ENCODE measurements at regions not wholly inside any gene's neighbourhood (a gene's known extent, or its start where the extent isn't known, plus 50 kb on each side); places are given as distances from the start of the nearest gene placed in this dataset.

DNA sequence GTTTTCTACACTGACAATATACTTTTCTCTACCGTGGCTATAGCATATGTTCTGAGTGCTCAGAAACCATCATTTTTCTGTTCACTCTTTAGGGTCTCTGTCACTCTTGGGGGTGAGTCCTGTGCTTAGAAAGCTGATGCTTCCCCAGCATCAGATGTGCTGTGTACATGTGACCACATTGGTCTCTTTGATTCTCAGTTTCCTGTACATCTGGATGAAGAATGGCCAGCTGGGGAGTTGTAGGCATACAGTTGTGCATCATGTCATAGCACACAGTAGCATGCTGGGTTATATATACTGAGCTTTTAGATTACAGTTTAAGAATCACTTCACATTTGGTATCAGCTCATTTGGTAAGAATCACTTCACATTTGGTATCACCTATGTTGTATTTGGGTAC is 238.6 kb upstream of the PREP start:
- TF ChIP-seq, protein P1, sequence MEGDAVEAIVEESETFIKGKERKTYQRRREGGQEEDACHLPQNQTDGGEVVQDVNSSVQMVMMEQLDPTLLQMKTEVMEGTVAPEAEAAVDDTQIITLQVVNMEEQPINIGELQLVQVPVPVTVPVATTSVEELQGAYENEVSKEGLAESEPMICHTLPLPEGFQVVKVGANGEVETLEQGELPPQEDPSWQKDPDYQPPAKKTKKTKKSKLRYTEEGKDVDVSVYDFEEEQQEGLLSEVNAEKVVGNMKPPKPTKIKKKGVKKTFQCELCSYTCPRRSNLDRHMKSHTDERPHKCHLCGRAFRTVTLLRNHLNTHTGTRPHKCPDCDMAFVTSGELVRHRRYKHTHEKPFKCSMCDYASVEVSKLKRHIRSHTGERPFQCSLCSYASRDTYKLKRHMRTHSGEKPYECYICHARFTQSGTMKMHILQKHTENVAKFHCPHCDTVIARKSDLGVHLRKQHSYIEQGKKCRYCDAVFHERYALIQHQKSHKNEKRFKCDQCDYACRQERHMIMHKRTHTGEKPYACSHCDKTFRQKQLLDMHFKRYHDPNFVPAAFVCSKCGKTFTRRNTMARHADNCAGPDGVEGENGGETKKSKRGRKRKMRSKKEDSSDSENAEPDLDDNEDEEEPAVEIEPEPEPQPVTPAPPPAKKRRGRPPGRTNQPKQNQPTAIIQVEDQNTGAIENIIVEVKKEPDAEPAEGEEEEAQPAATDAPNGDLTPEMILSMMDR (IDR thresholded peaks at IDR 0.05) = no peak

DNA sequence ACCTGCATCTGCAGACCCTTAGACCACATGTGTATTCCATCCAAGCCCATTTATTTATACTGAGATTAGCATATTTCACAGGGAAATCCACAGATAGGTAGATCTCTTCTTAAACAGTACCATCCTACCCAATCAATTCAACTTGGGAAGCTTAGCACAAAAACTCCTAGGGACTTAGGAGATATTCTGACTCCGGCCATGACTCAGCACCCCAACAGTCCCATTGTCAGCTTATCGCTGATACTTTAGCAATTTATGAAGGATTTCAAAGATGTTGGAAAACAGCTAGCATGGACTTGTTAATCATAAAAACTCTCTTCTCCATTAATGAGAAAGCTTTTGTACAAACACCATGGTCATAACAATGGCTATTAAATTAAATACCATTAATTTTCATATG is 236.2 kb upstream of the PREP start:
- Histone ChIP-seq H3K27me3 (no peaks in the 10 kb centered on the region), H3K4me3 (ENCODE audit: low read depth in 1 of 2, low read length in 1 of 2) (no peak overlapping the region), H3K4me1 (ENCODE audit: control insufficient read depth in 1 of 2, insufficient read depth in 1 of 2, low read depth in 1 of 2, low read length in 1 of 2) (no peaks in the 10 kb centered on the region), H3K36me3 (no peaks in the 10 kb centered on the region), H3K27ac (no peak overlapping the region), H3K9me3 (no peaks in the 10 kb centered on the region)
- TF ChIP-seq, protein P1 (IDR thresholded peaks at IDR 0.05) = no peak

More for the DNA sequence above, 238.6 kb upstream of the PREP start:
- Histone ChIP-seq H3K9me3 (no peaks in the 10 kb centered on the region), H3K4me1 (ENCODE audit: control insufficient read depth in 1 of 2, insufficient read depth in 1 of 2, low read depth in 1 of 2, low read length in 1 of 2) (no peaks in the 10 kb centered on the region), H3K27ac (no peak overlapping the region), H3K36me3 (no peaks in the 10 kb centered on the region), H3K4me3 (ENCODE audit: low read depth in 1 of 2, low read length in 1 of 2) (no peak overlapping the region), H3K27me3 (no peaks in the 10 kb centered on the region)

DNA sequence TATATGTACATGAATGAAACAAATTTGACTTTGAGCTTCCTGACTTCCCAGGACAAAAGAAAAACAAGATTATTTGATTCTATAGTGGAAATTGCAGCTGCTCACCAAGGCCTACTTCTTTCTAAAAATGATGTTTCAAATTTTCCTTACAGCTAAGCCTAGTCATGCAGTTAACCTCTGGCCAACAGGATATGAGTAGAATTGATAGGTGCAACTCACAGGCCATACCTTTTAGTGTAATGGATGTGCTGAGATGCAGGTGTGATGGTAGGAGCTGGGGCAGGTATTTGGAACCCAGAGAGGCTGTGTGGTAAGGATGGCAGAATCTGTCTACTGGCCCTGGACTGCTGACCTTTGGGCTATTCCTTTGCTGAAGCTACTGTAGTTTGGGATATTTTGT is 230.9 kb upstream of the PREP start:
- Histone ChIP-seq H3K4me1 (ENCODE audit: control insufficient read depth in 1 of 2, insufficient read depth in 1 of 2, low read depth in 1 of 2, low read length in 1 of 2) (no peaks in the 10 kb centered on the region), H3K4me3 (ENCODE audit: low read depth in 1 of 2, low read length in 1 of 2) (no peak overlapping the region), H3K27me3 (no peaks in the 10 kb centered on the region), H3K36me3 (no peaks in the 10 kb centered on the region), H3K9me3 (no peaks in the 10 kb centered on the region), H3K27ac (no peak overlapping the region)
- TF ChIP-seq, protein P1 (IDR thresholded peaks at IDR 0.05) = no peak

DNA sequence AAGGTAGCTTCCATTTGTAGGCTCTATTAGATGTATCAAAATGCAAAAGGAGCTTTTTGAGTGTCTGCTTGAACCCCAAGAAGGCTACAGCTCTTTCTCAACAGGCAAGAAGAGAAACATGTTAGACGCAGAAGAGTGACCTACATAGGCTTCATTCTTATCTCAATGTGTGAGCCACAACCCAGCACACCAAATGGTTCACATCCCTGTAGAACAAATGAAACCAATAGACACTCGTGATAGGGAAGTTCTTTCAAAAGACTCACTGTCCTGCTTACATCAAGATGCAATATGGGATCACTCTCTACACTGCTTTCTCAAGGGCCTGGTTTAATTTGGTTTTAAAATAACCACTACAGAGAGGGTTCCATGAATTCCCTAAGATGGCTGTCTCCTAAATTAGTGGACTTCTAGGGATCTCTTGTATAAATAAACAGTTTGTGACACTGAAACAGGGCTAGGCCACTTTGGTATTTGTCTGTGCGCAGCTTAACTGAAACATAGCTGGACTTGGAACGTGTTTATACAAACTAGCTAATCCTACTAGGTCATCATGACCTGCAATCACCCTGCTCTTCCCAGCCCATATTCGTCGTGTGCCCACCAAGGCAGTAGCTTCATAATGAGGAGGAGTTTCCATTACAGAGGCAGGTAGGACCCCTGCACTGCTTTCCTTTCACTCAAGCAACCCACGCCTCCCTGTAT is 225.4 kb upstream of the PREP start:
- no peaks in the 10 kb centered on the region for H3K27me3 ChIP-seq

DNA sequence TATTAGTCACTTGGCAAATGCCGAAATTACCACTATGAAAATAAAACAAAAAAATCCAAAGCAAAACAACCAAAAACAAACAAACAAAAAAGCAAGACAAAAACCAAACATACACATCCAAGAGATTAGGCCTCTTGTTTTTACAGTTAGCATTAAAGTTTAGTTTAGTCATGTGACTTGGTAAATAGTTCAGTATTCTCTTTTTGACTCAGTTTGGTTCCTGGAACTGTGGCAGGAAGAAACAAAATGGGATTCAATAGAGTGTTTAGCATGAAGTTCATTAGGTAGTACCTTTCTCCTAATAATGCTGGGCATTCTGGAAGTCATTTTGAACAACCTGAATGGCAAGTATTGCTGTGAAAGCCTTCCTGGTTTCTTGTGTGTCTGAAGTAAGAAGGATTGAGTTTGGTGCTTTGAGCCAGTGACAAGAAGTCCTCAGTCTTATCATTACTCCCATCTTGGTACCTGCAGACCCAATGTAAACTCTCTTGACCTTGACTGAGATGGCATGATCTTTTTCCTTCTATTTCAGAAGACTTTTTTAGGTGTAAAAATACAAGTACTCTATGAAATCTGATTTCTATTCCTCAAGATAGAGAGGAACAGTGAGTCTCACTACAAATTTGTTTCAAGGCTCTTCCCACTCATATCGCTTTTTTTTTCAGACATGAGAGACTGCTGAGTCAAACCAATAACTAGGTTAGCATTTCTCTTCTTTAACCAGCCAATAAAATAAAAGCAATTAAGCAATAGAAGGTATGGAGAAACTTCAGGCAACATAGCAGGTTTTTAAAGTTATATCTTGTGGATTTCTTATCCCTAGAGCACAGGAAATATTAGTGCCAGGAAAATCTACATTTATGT is 223.6 kb upstream of the PREP start:
- no peaks in the 10 kb centered on the region for H3K9me3 ChIP-seq
- TF ChIP-seq, protein P1 (IDR thresholded peaks at IDR 0.05) = no peak

More for the DNA sequence above, 225.4 kb upstream of the PREP start:
- no peaks in the 10 kb centered on the region for H3K9me3 ChIP-seq
- TF ChIP-seq, protein P1 (IDR thresholded peaks at IDR 0.05) = no peak
- H3K4me3 ChIP-seq (ENCODE audit: low read depth in 1 of 2, low read length in 1 of 2) = no peak overlapping the region
- H3K27ac ChIP-seq = no peak overlapping the region
- H3K4me1 ChIP-seq (ENCODE audit: control insufficient read depth in 1 of 2, insufficient read depth in 1 of 2, low read depth in 1 of 2, low read length in 1 of 2) = no peaks in the 10 kb centered on the region
- H3K36me3 ChIP-seq = no peaks in the 10 kb centered on the region

More for the DNA sequence above, 223.6 kb upstream of the PREP start:
- Histone ChIP-seq H3K36me3 (no peaks in the 10 kb centered on the region), H3K27ac (no peak overlapping the region), H3K4me1 (ENCODE audit: control insufficient read depth in 1 of 2, insufficient read depth in 1 of 2, low read depth in 1 of 2, low read length in 1 of 2) (no peaks in the 10 kb centered on the region), H3K27me3 (no peaks in the 10 kb centered on the region), H3K4me3 (ENCODE audit: low read depth in 1 of 2, low read length in 1 of 2) (no peak overlapping the region)
